Pancreas (tissue), 10 donors: ENCODE measurements at regions not wholly inside any gene's neighbourhood (a gene's known extent, or its start where the extent isn't known, plus 50 kb on each side); places are given as distances from the start of the nearest gene placed in this dataset.
"Not testable (repeated sequence)": the region's sequence is repeated elsewhere in the genome, so short reads cannot be mapped to it uniquely, and the experiment has no call there.

Experiments
- ATAC-seq, 4 donors: fragments of 200-7000 bp; cut with Tn5 transposase; one replicate each; pipeline versions ENCODE4 v1.8.0 to v1.9.1; 2020; ENCODE audit warnings: mild to moderate bottlenecking in 4 of 4, moderate library complexity in 4 of 4
- DNase-seq, 6 donors: peaks; one replicate each; pipeline ENCODE4 v3.0.0-alpha.2; 2020
- FAIRE-seq: peaks from 2 replicates; lab custom pipeline; 2012; peaks lifted over from hg19 to GRCh38; lab: Jason Lieb, UNC
- H3K27ac ChIP-seq, 4 donors: fragments of 200-600 bp; sonication (generic); 1 replicate in 3 of 4; 2 replicates in 1 of 4; pipeline versions ENCODE4 v1.5.0 to v1.8.0; 2020
- H3K27me3 ChIP-seq, 4 donors: fragments of 200-600 bp; one replicate each; pipeline ENCODE4 v1.8.0; 2021
- H3K36me3 ChIP-seq, 3 donors: fragments of 200-600 bp; sonication (generic) in 1 of 3; one replicate each; pipeline versions ENCODE4 v1.5.0 to v1.8.0; 2020 to 2021
- H3K4me1 ChIP-seq, 3 donors: fragments of 200-600 bp; one replicate each; pipeline ENCODE4 v1.8.0; 2021
- H3K4me3 ChIP-seq, 4 donors: fragments of 200-600 bp; sonication (generic) in 2 of 4; one replicate each; pipeline versions ENCODE4 v1.5.0 to v1.8.0; 2020 to 2021
- H3K9me3 ChIP-seq, 4 donors: fragments of 200-600 bp; one replicate each; pipeline ENCODE4 v1.8.0; 2021
- WGBS, 2 donors: extraction: QIAGEN DNeasy Blood & Tissue Kit; methylation state at CpG; one replicate each; pipeline ENCODE4 v1.1.7; 2013; 5-methylcytosine and 5-hydroxymethylcytosine counted together
- intact Hi-C, 3 donors: fragments of 100-400 bp; cut with DNase I; formaldehyde crosslinking; loops; one replicate each; pipeline versions ENCODE4 v1.11.1 to v1.14.2; 2022
- TF ChIP-seq, protein P1 (sequence below), 4 donors: fragments of 200-600 bp; sonication (generic) in 3 of 4; IDR thresholded peaks; one replicate each; pipeline versions ENCODE4 v1.5.0 to v1.8.0; 2021; ENCODE audit warnings: antibody characterized with exemption in 4 of 4
- donor health status: healthy with polysubstance abuse.
- donor health status: DM: no; HTN: no; CAD: no; lungs with moderate emphysema.
- donor health status: DM: no; HTN: no; CAD: no.
- donor health status: control.
- donor health status: control.
- donor health status: Bipolar disorder and iron deficiency.
- donor health status: DM: yes; HTN: yes; CAD: no.
- donor health status: DM: no; HTN: no; CAD: no.
- donor health status: DM: no; HTN: no; CAD: no.
- donor health status: DM: yes; HTN: yes; CAD: no.

DNA sequence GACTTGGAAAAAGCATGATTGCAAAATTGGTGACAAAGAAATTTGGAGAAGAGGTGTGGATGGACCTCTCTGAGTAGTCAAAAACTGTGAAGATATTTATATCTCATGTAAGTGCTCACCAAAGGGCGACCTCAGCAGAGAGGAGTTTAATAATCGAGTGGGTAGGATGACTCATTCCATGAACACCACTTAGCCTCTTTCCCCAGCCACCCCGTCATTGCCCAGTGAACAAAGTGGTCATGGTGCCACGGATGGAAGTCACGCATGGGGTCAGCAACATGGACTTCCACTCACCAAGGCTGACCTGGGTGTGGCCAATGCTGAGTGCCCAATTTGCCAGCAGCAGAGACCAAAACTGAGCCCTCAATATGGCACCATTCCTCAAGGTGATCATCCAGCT lies 997.4 kb upstream of the GYPC start:
- no peaks in the 10 kb centered on the region for H3K9me3 ChIP-seq
- no peak for FAIRE-seq

DNA sequence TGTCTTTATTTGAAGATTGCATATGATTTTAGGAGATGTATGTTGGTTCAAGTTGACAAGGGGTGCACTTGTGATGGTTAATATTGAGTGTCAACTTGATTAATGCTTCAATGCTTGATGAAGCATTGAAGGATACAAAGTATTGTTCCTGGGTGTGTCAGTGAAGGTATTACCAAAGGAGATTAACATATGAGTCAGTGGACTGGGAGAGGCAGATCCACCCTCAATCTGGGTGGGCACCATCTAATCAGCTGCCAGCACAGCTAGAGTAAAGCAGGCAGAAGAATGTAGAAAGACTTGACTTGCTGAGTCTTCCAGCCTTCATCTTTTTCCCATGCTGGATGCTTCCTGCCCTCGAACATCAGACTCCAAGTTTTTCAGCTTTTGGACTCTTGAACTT lies 995.6 kb upstream of the GYPC start:
- WGBS, 2 donors = 28 to 62% methylated on average over 1 of the region's 1 CpG
- H3K4me1 ChIP-seq, DNase-seq, H3K9me3 ChIP-seq, H3K27ac ChIP-seq, intact Hi-C loops, FAIRE-seq, H3K27me3 ChIP-seq, ATAC-seq, H3K4me3 ChIP-seq, H3K36me3 ChIP-seq: not testable (repeated sequence)

More for the DNA sequence above, 997.4 kb upstream of the GYPC start:
- no peak for ATAC-seq
- 54 to 77% methylated on average over 5 of the region's 5 CpGs for WGBS, 2 donors
- no peak overlapping the region for H3K4me3 ChIP-seq
- intact Hi-C loops = no loop called here
- DNase-seq = no peak
- H3K4me1 ChIP-seq = no peaks in the 10 kb centered on the region
- no peaks in the 10 kb centered on the region for H3K36me3 ChIP-seq
- no peaks in the 10 kb centered on the region for H3K27me3 ChIP-seq
- no peak overlapping the region for H3K27ac ChIP-seq
- TF ChIP-seq, protein P1, sequence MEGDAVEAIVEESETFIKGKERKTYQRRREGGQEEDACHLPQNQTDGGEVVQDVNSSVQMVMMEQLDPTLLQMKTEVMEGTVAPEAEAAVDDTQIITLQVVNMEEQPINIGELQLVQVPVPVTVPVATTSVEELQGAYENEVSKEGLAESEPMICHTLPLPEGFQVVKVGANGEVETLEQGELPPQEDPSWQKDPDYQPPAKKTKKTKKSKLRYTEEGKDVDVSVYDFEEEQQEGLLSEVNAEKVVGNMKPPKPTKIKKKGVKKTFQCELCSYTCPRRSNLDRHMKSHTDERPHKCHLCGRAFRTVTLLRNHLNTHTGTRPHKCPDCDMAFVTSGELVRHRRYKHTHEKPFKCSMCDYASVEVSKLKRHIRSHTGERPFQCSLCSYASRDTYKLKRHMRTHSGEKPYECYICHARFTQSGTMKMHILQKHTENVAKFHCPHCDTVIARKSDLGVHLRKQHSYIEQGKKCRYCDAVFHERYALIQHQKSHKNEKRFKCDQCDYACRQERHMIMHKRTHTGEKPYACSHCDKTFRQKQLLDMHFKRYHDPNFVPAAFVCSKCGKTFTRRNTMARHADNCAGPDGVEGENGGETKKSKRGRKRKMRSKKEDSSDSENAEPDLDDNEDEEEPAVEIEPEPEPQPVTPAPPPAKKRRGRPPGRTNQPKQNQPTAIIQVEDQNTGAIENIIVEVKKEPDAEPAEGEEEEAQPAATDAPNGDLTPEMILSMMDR (IDR thresholded peaks at IDR 0.05) = no peak

DNA sequence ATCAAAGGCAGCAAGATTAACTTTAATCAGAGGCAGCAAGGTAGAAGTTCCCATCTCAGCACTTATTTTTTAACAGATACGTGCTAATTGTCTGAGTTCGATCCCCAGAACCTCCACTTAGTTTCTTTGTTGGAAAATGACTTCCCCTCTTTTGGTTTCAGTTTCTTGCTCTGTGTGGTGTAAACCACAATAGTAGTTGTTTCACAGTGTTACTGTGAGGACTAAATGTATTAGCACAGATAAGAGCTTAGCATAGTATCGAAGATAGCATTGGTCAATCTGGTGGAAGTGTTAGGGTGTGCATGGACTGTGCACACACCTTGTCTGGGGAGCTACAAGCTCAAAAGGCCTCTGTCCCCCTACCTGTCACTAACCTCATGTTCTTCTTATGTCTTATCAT lies 988.3 kb upstream of the GYPC start:
- no peak overlapping the region for H3K27ac ChIP-seq
- intact Hi-C loops = no loop called here
- H3K9me3 ChIP-seq = no peaks in the 10 kb centered on the region
- no peak overlapping the region for H3K4me3 ChIP-seq
- no peaks in the 10 kb centered on the region for H3K4me1 ChIP-seq
- no peak for FAIRE-seq
- DNase-seq = no peak
- no peaks in the 10 kb centered on the region for H3K27me3 ChIP-seq
- TF ChIP-seq, protein P1 (IDR thresholded peaks at IDR 0.05) = no peak
- WGBS, 2 donors = 66 to 82% methylated on average over 3 of the region's 3 CpGs
- no peaks in the 10 kb centered on the region for H3K36me3 ChIP-seq
- ATAC-seq = no peak

DNA sequence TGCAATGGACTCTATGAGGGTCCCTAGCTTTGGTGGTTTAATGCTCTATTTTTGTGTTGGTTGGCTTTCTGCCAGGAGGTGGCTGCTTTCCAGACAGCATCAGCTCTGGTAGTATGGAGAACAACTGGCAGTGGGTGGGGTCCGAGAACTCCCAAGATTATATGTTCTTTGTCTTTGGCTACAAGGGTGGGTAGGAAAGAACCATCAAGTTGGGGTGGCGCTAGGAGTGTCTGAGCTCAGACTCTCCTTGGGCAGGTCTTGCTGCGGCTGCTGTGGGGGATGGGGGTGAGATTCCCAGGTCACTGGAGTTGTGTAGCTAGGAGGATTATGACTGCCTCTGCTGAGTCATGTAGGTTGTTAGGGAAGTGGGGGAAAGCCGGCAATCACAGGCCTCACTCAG lies 976.1 kb upstream of the GYPC start:
- no peak for ATAC-seq
- TF ChIP-seq, protein P1 (IDR thresholded peaks at IDR 0.05) = no peak

DNA sequence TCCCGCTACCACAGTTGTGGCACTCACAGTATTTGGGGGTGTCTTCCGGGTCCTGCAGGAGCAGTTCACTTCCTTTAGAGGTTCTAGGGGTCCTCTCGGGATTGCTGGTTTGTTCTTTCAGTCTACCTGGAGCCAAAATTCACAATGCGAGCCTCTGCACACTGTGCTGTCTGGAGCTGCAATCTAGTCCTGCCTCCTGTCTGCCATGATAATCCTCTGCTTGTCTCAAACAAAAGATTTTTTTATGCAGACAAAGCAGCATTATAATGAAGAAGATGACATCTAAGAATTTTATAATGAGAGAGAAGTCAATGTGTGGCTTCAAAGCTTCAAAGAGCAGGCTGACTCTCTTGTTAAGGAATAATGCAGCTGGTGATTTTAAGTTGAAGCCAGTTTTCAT lies 975.1 kb upstream of the GYPC start:
- 71 to 80% methylated on average over 4 of the region's 4 CpGs for WGBS, 2 donors
- Histone ChIP-seq H3K9me3 (no peaks in the 10 kb centered on the region), H3K36me3 (no peaks in the 10 kb centered on the region), H3K27me3 (no peaks in the 10 kb centered on the region), H3K4me1 (no peaks in the 10 kb centered on the region), H3K27ac (no peak overlapping the region), H3K4me3 (no peak overlapping the region)
- DNase-seq (no peak), ATAC-seq (no peak), FAIRE-seq (no peak)
- TF ChIP-seq, protein P1 (IDR thresholded peaks at IDR 0.05) = no peak
- intact Hi-C loops = no loop called here

More for the DNA sequence above, 976.1 kb upstream of the GYPC start:
- WGBS, 2 donors = 66 to 78% methylated on average over 4 of the region's 4 CpGs
- H3K4me1 ChIP-seq = no peaks in the 10 kb centered on the region
- DNase-seq = no peak
- H3K27ac ChIP-seq = no peak overlapping the region
- no peak overlapping the region for H3K4me3 ChIP-seq
- H3K27me3 ChIP-seq = no peaks in the 10 kb centered on the region
- intact Hi-C loops = no loop called here
- FAIRE-seq = no peak
- H3K9me3 ChIP-seq = no peaks in the 10 kb centered on the region
- no peaks in the 10 kb centered on the region for H3K36me3 ChIP-seq
